NT2/D1 (cell line): ENCODE measurements at regions not wholly inside any gene's neighbourhood (a gene's known extent, or its start where the extent isn't known, plus 50 kb on each side); places are given as distances from the start of the nearest gene placed in this dataset.

Source experiments
- DNase-seq: peaks from one replicate; pipeline ENCODE4 v3.0.0-alpha.2; 2011; ENCODE audit warnings: low read depth, low spot score
- H3K27me3 ChIP-seq: 2 replicates; pipeline ENCODE4 v1.6.0; 2011; ENCODE audit warnings: mild to moderate bottlenecking; ENCODE audit not compliant: insufficient read length, insufficient read depth
- H3K36me3 ChIP-seq: 2 replicates; pipeline ENCODE4 v1.6.1; 2011; ENCODE audit warnings: mild to moderate bottlenecking, low read length, mixed read lengths; ENCODE audit not compliant: insufficient read depth, insufficient read length
- H3K4me1 ChIP-seq: 2 replicates; pipeline ENCODE4 v1.5.1; 2011; ENCODE audit not compliant: insufficient read depth, insufficient read length
- H3K4me3 ChIP-seq: 2 replicates; pipeline ENCODE4 v1.5.1; 2011; ENCODE audit warnings: low read depth; ENCODE audit not compliant: insufficient read length
- H3K9ac ChIP-seq: 2 replicates; pipeline ENCODE4 v1.6.0; 2011; ENCODE audit warnings: low read depth; ENCODE audit not compliant: insufficient read length
- H3K9me3 ChIP-seq: 2 replicates; pipeline ENCODE4 v1.5.1; 2011; ENCODE audit warnings: mild to moderate bottlenecking, low read length; ENCODE audit not compliant: insufficient read depth
- SUZ12 ChIP-seq: IDR thresholded peaks from 2 replicates; pipeline ENCODE4 v1.6.1; 2011; ENCODE audit not compliant: insufficient read length, insufficient read depth; ENCODE audit errors: extremely low read depth
- YY1 ChIP-seq: IDR thresholded peaks from 2 replicates; pipeline ENCODE4 v1.6.1; 2011; ENCODE audit not compliant: insufficient read length, insufficient read depth
- ZNF274 ChIP-seq: IDR thresholded peaks from 2 replicates; pipeline ENCODE4 v1.6.1; 2011; ENCODE audit warnings: mild to moderate bottlenecking, low read depth, low read length

DNA sequence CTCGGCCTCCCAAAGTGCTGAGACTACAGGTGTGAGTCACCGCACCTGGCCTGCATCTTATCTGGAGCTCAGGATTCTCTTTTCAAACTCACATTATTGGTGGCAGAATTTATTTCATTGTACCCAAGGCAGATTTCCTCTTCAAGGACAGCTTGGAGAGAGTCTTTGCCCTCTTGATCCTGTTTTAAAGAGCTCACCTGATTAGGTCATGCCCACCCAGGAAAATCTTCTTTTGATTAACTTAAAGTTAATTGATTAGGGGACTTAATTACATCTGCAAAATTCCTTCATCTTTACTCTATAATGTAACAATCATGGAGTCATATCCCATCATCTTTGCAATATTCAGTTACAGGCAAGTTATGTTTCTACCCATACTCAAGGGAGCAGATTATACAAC, 346.4 kb downstream of the EPHA4 start:
- no peak for TF ChIP-seq ZNF274
- TF ChIP-seq SUZ12 = no peak
- no peak for TF ChIP-seq YY1
- DNase-seq = no peak
- no peaks in the 10 kb centered on the region for H3K9me3 ChIP-seq
- no peak overlapping the region for H3K9ac ChIP-seq
- H3K4me1 ChIP-seq = no peaks in the 10 kb centered on the region
- H3K27me3 ChIP-seq = no peaks in the 10 kb centered on the region
- H3K36me3 ChIP-seq = no peaks in the 10 kb centered on the region
- H3K4me3 ChIP-seq = no peak overlapping the region

- no peak for DNase-seq
- Histone ChIP-seq H3K9ac (no peak overlapping the region), H3K9me3 (no peaks in the 10 kb centered on the region), H3K27me3 (no peaks in the 10 kb centered on the region), H3K36me3 (no peaks in the 10 kb centered on the region), H3K4me1 (no peaks in the 10 kb centered on the region), H3K4me3 (no peak overlapping the region)
- TF ChIP-seq YY1 (no peak), SUZ12 (no peak), ZNF274 (no peak)
Measured at GRCh38 chr2:221228214-221228769, 343.8 kb downstream of the EPHA4 start.

- Histone ChIP-seq H3K9me3 (no peaks in the 10 kb centered on the region), H3K9ac (no peak overlapping the region), H3K4me1 (no peaks in the 10 kb centered on the region), H3K27me3 (no peaks in the 10 kb centered on the region), H3K36me3 (no peaks in the 10 kb centered on the region), H3K4me3 (no peak overlapping the region)
- DNase-seq = no peak
- no peak for TF ChIP-seq ZNF274
- no peak for TF ChIP-seq SUZ12
- TF ChIP-seq YY1 = no peak
Measured at GRCh38 chr2:221229099-221229498, 343.0 kb downstream of the EPHA4 start.

GRCh38 chr2:221231511-221231910, 340.6 kb downstream of the EPHA4 start:
- Histone ChIP-seq H3K27me3 (no peaks in the 10 kb centered on the region), H3K4me3 (no peak overlapping the region), H3K36me3 (no peaks in the 10 kb centered on the region), H3K4me1 (no peaks in the 10 kb centered on the region), H3K9me3 (no peaks in the 10 kb centered on the region), H3K9ac (no peak overlapping the region)
- no peak for DNase-seq
- no peak for TF ChIP-seq YY1
- TF ChIP-seq ZNF274 = no peak
- TF ChIP-seq SUZ12 = no peak

DNA sequence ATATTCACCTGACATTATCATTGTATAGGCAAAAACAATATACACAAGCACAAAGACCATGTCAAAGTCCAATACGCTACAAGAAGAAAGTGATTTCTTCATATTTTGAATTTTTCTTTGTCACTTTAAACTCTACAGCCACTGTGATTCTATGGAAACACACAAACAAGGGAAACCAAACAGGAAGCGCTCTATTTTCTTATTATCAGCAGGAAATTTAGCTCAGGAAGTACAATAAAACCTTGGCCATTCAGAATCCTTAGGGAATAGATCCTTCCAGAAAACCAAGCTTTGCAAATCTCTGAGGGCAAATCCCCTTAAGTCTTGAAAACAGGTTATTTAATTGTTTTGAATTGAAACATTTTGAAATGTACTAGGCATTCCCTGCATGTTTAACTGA, 336.2 kb downstream of the EPHA4 start:
- H3K9me3 ChIP-seq = no peaks in the 10 kb centered on the region
- no peaks in the 10 kb centered on the region for H3K27me3 ChIP-seq
- H3K4me3 ChIP-seq = no peak overlapping the region
- no peak for TF ChIP-seq ZNF274
- no peak for DNase-seq
- H3K36me3 ChIP-seq = no peaks in the 10 kb centered on the region
- no peak overlapping the region for H3K9ac ChIP-seq
- H3K4me1 ChIP-seq = no peaks in the 10 kb centered on the region

GRCh38 chr2:221241072-221241471, 331.0 kb downstream of the EPHA4 start:
- Histone ChIP-seq H3K9ac (no peak overlapping the region), H3K4me1 (no peaks in the 10 kb centered on the region), H3K27me3 (no peaks in the 10 kb centered on the region), H3K4me3 (no peak overlapping the region), H3K9me3 (no peaks in the 10 kb centered on the region), H3K36me3 (no peaks in the 10 kb centered on the region)
- DNase-seq = no peak
- TF ChIP-seq SUZ12 (no peak), ZNF274 (no peak), YY1 (no peak)

GRCh38 chr2:221243771-221244170, 328.3 kb downstream of the EPHA4 start:
- Histone ChIP-seq H3K9me3 (no peaks in the 10 kb centered on the region), H3K4me1 (no peaks in the 10 kb centered on the region), H3K4me3 (no peak overlapping the region), H3K36me3 (no peaks in the 10 kb centered on the region), H3K27me3 (no peaks in the 10 kb centered on the region), H3K9ac (no peak overlapping the region)
- DNase-seq = no peak
- TF ChIP-seq ZNF274 (no peak), SUZ12 (no peak), YY1 (no peak)

DNA sequence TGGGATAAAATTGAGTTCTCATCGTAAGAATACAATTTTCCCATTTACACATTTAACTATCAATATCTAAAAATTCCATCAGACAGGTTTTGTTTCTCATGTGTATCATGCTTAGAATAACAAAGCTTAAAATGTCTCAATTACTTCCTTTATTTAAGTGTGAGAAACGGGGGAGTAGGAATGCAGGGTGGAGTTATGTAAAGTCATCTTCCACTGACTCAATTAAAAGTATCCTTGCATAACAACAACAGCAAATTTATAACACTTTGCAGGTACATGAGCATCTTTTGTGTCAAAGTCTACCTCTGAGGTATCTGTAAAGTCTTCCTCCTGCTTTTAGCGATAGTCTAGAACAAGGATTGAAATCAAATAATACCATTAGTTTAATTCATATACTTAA, 327.1 kb downstream of the EPHA4 start:
- H3K36me3 ChIP-seq = no peaks in the 10 kb centered on the region
- no peaks in the 10 kb centered on the region for H3K27me3 ChIP-seq
- no peaks in the 10 kb centered on the region for H3K9me3 ChIP-seq
- no peak for TF ChIP-seq YY1
- TF ChIP-seq SUZ12 = no peak
- TF ChIP-seq ZNF274 = no peak
- H3K4me1 ChIP-seq = no peaks in the 10 kb centered on the region
- H3K9ac ChIP-seq = no peak overlapping the region
- H3K4me3 ChIP-seq = no peak overlapping the region
- peak; percentile 32 for DNase-seq
